GM12865 (cell line): ENCODE measurements at regions not wholly inside any gene's neighbourhood (a gene's known extent, or its start where the extent isn't known, plus 50 kb on each side); places are given as distances from the start of the nearest gene placed in this dataset.
A peak's percentile ranks its signal among the peaks of the same experiment; 100 is the strongest.

Experiments
- DNase-seq: peaks from one replicate; pipeline ENCODE4 v3.0.0; 2010; ENCODE audit warnings: low read depth
- H3K4me3 ChIP-seq: 2 replicates; pipeline ENCODE4 v1.5.1; 2011; ENCODE audit warnings: mild to moderate bottlenecking, low read depth, low read length, control low read depth
- CTCF ChIP-seq: IDR thresholded peaks from 2 replicates; pipeline ENCODE4 v1.5.1; 2011; ENCODE audit warnings: low read length, control low read depth, low read depth, inconsistent platforms; ENCODE audit not compliant: insufficient read depth; ENCODE audit errors: missing control alignments

- DNase-seq, result no peak
- no peak overlapping the region for H3K4me3 ChIP-seq
- no peak for TF ChIP-seq CTCF
Measured at GRCh38 chr5:24080046-24080445, 564.7 kb downstream of the CDH10 start.

- H3K4me3 ChIP-seq, result no peak overlapping the region
- TF ChIP-seq CTCF, result no peak
- DNase-seq, result no peak
Measured at GRCh38 chr5:24094081-24094679, 550.6 kb downstream of the CDH10 start.

GRCh38 chr5:24102010-24102409 is 542.8 kb downstream of the CDH10 start:
- DNase-seq, result no peak
- no peak overlapping the region for H3K4me3 ChIP-seq
- no peak for TF ChIP-seq CTCF

- DNase-seq, result no peak
- H3K4me3 ChIP-seq, result no peak overlapping the region
- TF ChIP-seq CTCF, result no peak
Measured at GRCh38 chr5:24103451-24104023, 541.2 kb downstream of the CDH10 start.

GRCh38 chr5:24110004-24110615 is 534.7 kb downstream of the CDH10 start:
- H3K4me3 ChIP-seq, result no peak overlapping the region
- no peak for DNase-seq
- TF ChIP-seq CTCF, result peak; percentile 3

GRCh38 chr5:24112420-24112819 is 532.4 kb downstream of the CDH10 start:
- TF ChIP-seq CTCF, result no peak
- no peak overlapping the region for H3K4me3 ChIP-seq

GRCh38 chr5:24118351-24118750 is 526.4 kb downstream of the CDH10 start:
- no peak for TF ChIP-seq CTCF
- no peak for DNase-seq
- no peak overlapping the region for H3K4me3 ChIP-seq

More at GRCh38 chr5:24112420-24112819, 532.4 kb downstream of the CDH10 start:
- no peak for DNase-seq
